Thyroid gland (tissue), 4 donors: ENCODE measurements at regions not wholly inside any gene's neighbourhood (a gene's known extent, or its start where the extent isn't known, plus 50 kb on each side); places are given as distances from the start of the nearest gene placed in this dataset.

Experiments
- CTCF ChIP-seq, 6 experiments: fragments of 200-600 bp in 3 of 6; fragments of 450-650 bp in 3 of 6; sonication (generic) in 3 of 6; IDR thresholded peaks; one replicate each; pipeline ENCODE4 v1.5.1; 2016 to 2019; ENCODE audit warnings: antibody characterized with exemption in 6 of 6, mild to moderate bottlenecking in 2 of 6, inconsistent platforms in 1 of 6, moderate library complexity in 1 of 6
- POLR2A ChIP-seq, 2 donors: fragments of 450-650 bp; IDR thresholded peaks; one replicate each; pipeline ENCODE4 v1.6.1; 2017; ENCODE audit warnings: antibody characterized with exemption in 2 of 2, mild to moderate bottlenecking in 2 of 2, moderate library complexity in 1 of 2

- TF ChIP-seq CTCF (IDR thresholded peaks at IDR 0.05) (no peak), POLR2A (IDR thresholded peaks at IDR 0.05) (no peak)
These were observed 178.4 kb upstream of the PARP11 start for GRCh38 chr12:4051596-4051995.
